ENCODE measurements at regions not wholly inside any gene's neighbourhood (a gene's known extent, or its start where the extent isn't known, plus 50 kb on each side); places are given as distances from the start of the nearest gene placed in this dataset.

DNA sequence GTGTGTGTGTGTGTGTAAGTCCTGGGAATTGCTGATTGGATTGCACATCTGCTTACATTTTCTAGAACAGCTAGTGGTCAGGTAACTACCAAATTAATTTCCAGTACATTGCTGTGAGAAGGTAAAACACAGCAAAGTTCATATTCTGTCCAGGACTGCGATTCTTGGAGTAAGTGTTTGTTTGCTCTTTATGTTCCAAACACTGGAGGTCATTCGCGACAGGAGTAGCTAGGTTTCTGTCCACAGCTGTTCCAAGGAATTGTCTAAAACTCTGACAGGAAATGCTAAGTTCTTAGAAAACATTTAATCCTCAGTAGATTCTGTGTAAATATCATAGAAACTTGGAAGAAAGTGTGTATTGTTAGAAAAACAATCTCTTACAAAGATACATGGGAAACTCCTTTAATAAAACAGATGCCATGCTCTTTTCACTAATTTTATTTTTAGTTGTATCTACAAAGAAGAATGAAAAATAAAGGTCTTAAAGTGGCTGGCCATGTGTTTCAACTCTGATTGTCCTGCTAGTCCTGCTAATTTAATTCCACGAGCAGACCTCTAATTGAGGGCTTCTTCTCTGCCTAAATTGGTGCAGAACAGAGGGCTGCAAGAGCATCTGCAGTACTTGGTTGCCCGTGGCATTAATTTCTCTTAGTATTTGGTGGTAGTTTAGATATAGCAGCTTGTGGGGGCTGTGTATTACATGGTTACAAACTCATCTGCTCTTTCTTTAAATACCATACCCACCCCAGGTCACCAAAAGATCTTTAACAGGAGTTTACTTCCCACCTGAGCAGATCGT lies 464.5 kb downstream of the RASEF start:
- DNase-seq = no peak

DNA sequence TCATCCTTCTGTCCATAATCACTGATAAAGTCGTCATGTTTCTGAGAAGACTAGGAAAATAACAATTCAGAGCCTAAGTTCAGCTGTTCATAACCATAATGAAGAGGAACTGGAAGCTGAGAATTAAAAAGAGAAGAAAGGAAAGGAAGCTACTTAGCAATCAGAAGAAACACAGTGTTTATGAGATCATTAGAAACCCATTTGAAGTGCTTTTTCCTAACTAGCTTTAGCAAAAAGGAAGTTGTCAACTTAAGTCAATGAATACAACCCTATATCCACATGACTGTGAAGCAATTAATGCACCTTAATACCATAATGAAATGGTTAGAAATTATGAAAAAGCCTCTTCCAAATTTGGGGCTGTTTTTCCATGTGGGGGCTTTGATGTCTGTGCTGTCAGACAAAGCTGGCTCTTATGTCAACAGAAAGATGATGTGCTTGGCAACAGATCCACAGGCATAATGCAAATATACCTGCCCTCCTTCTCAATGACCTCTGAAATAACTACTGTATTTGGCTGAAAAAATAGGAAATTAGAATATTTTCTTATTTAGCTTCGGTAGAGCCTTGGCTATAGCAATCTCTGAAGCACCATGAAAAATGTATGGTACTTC lies 463.5 kb downstream of the RASEF start:
- no peak for DNase-seq

DNA sequence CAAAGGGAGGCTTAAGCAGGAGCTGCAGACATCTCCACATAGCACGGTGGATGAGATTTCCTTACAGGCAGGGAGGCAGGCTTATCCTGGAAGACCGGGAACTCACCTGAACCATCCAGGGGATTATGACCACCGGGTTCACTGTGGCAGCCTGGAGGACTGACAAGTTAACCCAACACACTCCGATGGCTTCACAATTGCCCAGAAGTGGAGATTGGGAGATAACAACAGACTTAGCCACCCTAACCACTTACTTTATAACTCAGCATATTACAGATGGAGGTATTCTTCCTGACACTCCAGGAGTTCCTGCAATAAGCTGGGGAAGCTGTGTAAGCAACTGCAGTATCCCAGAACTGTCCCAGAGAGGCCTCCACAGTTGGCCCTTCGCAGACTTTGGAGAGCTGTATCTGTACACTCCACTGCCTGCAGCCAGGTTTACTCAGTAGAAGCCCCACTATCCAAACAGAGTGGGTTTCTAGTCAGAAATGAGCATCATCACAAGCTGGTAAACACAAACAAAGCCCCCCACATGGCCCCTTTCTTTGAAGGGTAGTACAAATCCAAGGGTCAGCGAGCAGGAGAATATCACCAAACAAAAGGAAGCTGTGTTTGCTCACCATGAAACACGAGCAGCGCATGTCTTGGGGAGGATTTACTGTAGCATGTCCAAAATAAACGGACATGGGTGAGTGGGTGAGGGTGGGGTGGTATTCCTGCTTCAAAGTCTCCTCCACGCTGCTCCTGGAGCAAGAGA lies 462.2 kb downstream of the RASEF start:
- DNase-seq = no peak

DNA sequence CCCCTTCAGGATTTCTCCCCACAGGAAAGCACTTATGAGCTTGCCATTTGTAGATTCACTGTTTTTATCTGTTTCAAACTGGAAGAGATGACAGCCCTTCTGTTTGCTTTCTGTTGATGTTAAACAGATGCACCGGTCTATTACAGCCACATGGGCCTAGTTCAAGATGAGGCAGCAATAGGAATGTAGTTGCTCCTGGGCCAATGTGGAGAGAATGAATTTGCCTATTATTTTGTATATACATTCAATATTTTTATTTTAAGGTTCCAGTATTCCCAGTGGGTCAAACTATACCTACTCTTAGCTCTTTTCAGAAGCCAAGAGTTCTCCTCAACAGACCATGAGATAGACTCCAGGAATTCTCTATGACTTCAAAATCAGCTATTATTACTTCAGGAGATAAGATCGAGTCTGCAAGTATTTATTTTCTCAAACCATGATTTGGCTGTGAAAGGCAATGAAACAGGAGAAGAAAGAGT lies 461.6 kb downstream of the RASEF start:
- no peak for DNase-seq

DNA sequence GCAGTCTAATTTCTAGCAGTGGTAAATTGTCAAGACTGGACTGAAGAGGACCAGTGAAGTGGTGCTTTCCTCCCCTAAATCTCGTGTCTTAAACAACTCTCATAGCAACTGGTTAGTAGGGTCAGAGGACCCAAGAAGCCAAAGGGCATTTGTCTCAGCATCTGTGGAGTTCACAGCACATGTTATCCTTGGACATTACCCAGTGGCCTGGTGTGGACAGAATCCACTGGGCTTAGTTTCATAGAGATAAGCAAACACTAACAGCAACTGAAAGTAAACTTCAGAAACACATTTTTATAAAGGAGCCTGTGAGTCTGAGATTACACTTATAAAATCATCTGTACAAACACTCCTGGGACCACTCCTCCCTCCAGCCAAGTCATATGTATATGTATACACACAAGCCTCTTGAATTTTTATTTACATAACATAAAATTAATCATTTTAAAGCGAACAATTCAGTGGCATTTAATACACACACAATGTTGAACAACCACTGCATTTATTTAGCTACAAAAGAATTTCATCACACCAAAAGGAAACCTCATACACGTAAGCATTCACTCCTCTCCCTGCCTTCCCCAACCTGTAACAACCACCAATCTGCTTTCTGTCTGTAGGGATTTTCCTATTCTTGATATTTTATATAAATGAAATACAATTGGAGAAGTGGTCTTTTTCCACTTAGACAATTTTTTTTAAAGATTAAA lies 457.8 kb downstream of the RASEF start:
- DNase-seq = no peak

DNA sequence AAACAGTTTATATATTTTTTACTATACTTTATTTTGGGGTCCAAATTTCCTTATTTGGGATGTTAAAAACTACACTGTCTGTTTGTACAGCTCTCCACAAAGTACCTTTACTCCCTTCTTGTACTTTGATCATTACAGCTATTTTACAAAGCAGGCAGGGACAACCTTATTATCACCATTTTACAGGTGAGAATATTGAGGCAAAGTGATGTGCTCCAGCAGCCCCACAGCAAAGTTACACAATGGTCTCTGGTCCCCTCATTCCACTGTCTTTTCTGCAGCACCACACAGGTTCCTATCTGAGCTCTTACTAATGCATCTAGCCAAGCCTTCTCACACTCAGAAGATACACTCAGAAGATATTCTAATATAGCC lies 457.3 kb downstream of the RASEF start:
- no peak for DNase-seq

DNA sequence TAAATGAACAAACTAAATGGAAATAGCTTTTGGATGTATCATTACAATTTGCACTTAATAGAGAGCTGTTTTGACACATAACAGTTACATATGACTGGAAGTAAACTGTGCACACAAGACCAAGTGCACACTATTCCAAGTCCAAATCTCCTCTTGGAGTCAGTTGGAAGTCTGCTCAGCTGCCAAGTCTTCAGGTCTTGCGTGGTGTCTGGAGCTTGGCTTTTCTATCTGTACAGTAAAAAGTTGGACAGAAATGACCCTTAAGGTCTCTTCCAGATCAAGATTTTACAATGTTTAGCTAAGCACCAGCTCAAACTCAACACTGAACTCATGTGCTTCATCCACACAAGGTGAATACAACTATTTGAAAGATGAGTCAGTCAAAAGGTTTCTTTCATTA lies 456.9 kb downstream of the RASEF start:
- DNase-seq = no peak

DNA sequence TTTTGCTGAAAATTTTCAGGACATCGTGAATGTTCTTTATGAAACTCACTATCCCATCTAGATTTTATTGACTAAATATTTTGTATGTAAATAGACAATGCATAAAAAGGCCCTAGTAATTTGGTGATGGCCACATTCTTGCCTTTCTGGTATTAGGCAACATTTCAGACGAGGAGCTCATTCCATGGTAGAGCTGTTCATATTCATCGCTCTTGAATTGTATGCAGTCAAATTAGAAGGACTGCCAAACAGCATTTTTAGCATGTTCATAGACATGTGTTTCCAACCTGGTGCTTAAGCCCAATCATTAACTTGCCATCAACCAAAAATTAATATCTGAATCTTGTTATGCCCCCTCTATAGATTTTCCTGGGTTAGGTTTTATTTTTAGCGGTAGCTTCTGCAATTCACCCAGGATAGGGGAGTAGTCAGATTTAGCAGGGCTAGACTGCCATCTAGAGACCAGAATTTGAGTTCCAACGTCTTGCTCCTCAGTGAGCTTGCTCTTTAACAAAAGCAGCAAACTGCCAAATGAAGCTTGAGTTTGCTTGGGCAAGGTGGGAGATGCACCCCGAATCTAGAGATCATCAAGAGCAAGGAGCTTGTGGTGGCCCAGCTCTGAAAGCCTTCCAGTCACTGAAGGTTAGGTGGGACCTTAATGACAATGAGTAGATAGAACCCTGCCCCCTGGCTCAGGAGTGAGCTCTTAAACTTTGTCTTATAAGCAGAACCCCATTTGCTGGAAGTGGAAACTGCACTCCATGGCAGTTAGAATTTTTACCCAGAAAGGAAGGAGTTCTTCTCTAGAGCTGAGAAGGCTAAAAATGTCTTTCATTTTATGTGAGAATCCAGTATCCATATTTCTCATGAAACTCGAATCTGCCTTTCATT lies 456.2 kb downstream of the RASEF start:
- DNase-seq = peak; percentile 3

DNA sequence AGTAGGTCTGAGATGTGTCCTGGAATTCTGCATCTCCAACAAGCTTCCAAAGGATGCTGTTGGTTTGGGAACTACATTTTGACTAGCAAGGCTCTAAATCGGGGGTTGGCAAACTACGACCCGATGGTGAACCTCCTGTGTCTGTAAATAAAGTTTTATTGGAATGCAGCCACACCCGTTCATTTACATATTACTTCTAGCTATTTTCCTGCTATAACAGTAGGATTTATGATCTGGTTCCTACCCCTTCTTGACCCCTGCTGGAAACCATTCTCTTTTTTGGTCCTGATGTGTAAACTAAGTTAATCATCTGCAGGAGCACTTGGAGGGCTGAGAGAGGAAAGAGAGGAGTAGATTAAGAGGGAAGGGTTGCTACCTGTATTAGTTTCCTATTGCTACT lies 454.5 kb downstream of the RASEF start:
- no peak for DNase-seq

DNA sequence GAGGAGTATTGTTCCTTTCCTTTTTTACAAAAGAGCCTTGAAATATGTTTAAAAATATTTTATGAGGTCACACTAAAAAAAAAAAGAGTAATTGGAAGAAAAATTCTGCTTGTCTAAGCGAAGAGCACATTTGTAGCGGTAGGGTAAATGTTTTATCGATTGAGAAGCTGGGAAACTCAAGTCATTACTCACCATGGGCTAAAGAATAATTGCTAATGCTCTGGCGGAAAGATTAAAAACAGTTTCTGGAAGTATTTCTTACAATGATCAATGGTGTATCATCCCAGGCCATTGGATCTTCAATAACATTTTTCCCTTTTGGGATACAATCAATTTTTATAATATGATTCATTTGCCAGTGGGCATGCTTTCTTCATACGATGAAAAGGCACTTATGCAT lies 450.0 kb downstream of the RASEF start:
- no peak for DNase-seq

DNA sequence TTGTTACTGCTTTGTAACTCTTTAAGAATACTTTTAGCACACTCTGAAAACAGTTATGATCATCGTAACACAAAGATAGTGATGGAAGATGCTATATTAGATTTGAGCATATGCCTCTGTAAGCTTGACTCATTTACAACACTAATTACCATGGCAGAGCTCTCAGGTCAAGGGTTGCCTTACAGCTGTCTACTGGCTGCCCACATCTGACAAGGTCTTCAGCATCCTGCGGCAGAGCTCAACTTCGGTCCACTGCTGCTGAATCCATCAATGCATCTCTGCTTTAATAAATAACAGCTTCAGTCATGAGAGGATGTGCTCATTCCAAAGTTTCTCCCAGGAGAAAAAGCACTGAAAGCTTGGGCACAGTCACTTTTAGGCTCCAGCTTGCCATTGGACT lies 449.4 kb downstream of the RASEF start:
- no peak for DNase-seq

DNA sequence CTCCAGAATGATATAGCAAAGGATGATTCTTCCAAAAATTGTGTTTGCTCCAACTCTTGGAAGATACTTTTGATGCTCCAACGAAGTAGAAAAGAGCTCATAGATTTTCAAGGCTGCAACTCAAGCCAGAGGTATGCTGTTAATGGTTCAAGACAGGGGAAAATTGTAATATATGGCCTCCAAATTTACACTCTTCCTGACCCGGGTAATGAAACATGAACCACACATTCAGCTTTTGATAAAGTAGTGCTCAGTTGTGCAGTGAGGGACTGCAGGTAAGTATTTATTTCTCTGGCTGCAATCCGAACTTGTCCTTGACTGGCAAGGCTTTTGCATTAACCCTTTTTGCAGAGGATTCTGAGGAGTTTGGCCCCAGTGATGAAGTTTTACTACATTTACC lies 446.4 kb downstream of the RASEF start:
- no peak for DNase-seq

DNA sequence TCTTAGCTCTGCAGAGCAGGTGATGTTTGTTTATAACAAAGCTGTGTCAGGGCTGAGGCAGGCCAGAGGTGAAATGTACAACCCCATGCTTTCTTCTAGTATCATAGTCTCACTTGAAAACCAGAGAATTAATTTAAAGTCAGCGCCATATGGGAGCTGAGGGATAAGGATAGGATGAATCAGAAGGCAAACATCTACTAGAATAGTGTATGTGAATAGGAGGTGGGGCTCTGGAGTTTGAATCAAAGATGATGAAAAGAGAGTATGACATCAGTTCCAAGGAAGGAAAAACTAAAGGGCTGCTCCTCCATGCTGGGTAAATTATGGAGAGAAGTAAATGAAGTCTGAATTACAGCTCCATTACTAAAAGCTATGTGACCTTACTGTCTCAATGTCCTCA lies 441.5 kb downstream of the RASEF start:
- no peak for DNase-seq

DNA sequence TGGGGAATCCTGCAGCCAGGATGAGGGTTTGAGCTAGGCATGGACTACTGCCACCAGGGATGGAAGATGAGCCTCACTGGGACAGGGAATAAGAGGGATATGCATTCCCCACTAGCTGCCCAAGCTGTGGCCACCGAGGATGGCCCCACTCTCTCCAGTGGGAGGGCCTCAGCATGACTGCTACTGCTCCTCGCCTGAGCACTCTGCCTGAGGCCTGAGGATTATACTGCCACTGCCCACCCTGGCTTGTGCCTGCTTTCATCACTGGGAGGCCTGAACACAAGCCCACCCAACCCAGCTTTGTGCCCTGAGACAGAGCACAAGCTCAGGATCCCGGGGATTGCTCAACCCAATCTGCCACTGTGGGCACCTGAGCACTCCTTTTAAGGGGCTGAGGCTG lies 425.6 kb downstream of the RASEF start:
- no peak for DNase-seq

DNA sequence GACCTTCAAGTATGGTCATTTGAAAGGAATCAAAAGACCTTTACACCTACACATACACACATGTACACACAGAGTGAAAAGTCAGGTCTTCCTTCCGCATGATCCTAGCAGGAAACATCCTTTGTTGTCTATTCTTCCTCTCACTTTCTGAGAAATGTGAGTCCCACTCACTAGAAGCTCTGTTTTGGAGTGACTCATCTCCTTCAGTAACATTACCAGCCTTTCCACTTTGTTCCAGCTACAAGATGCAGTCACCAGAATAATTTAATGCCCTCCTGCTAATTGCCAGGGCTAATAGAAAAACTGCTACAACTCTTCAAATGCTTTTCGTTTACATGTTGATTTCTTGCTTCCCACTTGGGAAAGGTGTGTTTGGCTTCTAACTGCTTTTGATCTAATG lies 417.3 kb downstream of the RASEF start:
- no peak for DNase-seq

DNA sequence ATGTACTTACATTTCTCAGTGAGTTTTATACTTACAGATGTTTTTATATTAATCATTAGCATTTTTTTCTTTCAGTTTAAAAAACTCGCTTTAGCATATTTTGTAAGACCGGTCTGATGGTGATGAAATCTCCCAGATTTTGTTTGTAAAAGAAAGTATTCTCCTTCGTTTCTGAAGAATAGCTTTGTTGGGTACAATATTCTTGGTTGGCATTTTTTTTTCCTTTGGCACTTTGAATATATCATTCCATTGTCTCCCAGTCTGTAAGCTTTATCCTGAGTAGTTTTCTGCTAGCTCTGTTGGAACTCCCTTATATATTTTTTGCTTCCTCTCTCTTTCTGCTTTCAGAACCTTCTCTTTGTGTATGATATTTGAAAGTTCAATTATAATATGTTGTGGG lies 412.6 kb downstream of the RASEF start:
- DNase-seq = no peak

DNA sequence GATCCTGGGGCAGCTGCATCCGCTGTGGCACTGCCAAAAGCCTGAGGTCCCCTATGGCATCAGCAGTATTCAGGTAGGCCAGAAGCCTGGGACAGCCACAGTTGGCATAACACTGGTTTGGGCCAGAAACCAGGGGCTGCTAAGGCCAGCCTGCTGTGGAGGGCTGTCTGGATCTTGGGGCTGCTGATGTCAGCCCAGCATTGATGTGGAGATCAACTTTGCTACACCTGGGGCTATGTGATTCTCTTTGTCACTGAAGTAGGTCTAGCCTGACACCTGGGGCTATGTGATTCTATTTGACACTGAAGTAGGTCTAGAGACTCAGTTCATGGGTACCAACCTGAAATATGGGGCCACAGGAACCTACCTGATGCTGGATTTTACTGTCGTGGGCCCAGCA lies 411.5 kb downstream of the RASEF start:
- DNase-seq = no peak

DNA sequence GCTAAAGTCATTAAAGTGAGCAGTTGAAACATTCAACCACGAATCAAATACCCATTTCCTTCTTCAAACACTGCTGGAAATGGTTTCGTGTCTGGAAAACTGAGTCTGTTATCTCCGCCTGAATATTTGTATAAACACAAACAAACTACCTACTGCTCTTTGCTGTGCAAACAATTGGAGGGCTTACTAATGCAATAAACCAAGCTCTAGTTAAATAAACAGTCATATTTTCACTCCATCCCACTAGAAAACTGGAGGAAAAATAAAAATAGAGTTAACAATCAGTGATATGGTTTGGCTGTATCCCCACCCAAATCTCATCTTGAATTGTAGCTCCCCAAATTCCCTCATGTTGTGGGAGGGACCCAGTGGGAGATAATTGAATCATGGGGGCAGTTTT lies 397.6 kb downstream of the RASEF start:
- no peak for DNase-seq

DNA sequence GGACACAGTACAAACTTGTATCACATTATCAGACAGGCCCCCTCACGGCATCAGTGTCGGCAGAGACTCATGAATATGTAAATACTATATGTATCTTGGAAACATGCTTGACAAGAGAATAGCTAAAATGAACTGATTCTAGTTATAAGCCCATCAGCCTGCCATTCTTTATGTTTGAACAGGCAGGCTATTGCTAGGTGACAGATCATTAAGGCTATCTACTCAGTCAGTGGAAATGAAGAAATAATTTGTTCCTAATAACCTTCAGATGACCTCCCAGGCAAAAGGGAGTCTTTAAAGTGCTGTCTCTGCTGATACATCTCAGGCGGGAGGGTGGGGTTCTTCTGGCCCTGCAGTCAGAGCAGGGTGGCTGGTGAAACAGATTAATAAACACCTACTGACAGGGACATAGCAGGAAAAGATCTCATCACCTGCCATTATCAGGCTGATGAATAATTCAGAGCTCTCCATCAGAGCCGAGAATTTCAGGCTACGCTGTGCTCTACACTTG lies 394.2 kb downstream of the RASEF start:
- DNase-seq = no peak

DNA sequence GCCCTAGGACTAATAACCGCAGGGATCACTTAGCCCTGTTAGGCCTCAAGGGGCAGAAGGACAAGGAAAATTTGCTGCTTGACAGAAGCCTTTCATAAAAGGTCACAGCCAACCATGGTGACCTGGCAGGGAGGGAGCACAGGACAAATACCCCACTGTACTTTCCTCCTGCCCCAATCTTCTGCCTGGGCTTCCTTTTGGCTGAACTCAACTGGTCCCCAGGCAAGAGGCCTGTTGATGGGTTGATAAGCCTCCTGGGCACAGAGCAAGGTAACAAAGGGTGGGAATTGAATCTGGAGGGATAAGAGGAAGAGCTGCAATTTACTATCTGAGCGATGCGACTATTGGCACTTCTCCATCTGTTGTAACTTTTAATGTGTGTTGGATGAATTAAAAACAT lies 392.9 kb downstream of the RASEF start:
- no peak for DNase-seq

DNA sequence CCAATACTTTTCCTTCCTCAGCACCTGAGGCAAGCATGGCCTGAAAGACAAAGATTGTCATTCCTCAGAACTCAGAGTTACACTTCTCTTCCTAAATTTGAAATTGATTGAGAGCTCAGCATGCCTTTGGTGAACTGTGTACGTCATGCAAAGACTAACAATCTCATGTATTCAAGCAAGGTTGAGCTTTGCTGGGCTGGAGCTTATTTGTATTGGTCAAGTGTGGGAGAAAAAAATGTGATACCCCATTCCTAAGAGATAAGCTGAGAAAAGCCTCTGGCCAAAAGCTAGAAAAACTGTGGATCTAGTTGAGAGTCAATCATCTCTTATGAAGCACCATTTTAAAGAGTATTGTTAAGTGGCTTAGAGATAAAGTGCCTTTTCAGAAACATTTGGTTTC lies 392.2 kb downstream of the RASEF start:
- DNase-seq = no peak

DNA sequence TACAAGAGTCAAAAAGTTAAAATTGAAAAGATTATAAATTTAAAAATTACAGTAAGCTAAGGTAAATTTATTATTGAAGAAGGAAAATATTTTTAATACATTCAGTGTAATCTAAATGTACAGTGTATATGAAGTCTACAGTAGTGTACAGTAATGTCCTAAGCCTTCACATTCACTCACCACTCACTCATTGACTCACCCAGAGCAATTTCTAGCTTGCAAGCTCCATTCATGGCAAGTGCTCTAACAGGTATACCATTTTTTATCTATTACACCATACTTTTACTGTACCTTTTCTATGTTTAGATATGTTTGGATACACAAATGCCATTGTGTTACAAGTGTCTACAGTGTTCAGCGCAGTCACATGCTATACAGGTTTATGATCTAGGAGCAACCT lies 389.7 kb downstream of the RASEF start:
- DNase-seq = no peak
